ENCODE measurements at regions not wholly inside any gene's neighbourhood (a gene's known extent, or its start where the extent isn't known, plus 50 kb on each side); places are given as distances from the start of the nearest gene placed in this dataset.

- no peak for DNase-seq (ENCODE audit: low read depth)
Measured at GRCh38 chr11:134800826-134801225, 388.8 kb upstream of the B3GAT1 start.

- no peak for DNase-seq (ENCODE audit: low read depth)
Measured at GRCh38 chr11:134800130-134800529, 388.1 kb upstream of the B3GAT1 start.

- no peak for DNase-seq (ENCODE audit: low read depth)
Measured at GRCh38 chr11:134799386-134799785, 387.3 kb upstream of the B3GAT1 start.

GRCh38 chr11:134797411-134798089 is 385.5 kb upstream of the B3GAT1 start:
- DNase-seq (ENCODE audit: low read depth) = no peak

- no peak for DNase-seq (ENCODE audit: low read depth)
Measured at GRCh38 chr11:134795017-134795416, 383.0 kb upstream of the B3GAT1 start.

- no peak for DNase-seq (ENCODE audit: low read depth)
Measured at GRCh38 chr11:134794192-134794591, 382.1 kb upstream of the B3GAT1 start.

GRCh38 chr11:134792677-134793076 is 380.6 kb upstream of the B3GAT1 start:
- DNase-seq (ENCODE audit: low read depth) = no peak

GRCh38 chr11:134792044-134792443 is 380.0 kb upstream of the B3GAT1 start:
- DNase-seq (ENCODE audit: low read depth) = no peak

- DNase-seq (ENCODE audit: low read depth) = no peak
Measured at GRCh38 chr11:134791102-134791501, 379.1 kb upstream of the B3GAT1 start.

GRCh38 chr11:134789104-134789503 is 377.1 kb upstream of the B3GAT1 start:
- DNase-seq (ENCODE audit: low read depth) = no peak

GRCh38 chr11:134786636-134787035 is 374.6 kb upstream of the B3GAT1 start:
- DNase-seq (ENCODE audit: low read depth) = no peak

GRCh38 chr11:134785660-134786284 is 373.7 kb upstream of the B3GAT1 start:
- DNase-seq (ENCODE audit: low read depth) = no peak

- no peak for DNase-seq (ENCODE audit: low read depth)
Measured at GRCh38 chr11:134785059-134785458, 373.0 kb upstream of the B3GAT1 start.

GRCh38 chr11:134784568-134784967 is 372.5 kb upstream of the B3GAT1 start:
- no peak for DNase-seq (ENCODE audit: low read depth)

- no peak for DNase-seq (ENCODE audit: low read depth)
Measured at GRCh38 chr11:134784046-134784445, 372.0 kb upstream of the B3GAT1 start.

- no peak for DNase-seq (ENCODE audit: low read depth)
Measured at GRCh38 chr11:134783234-134783633, 371.2 kb upstream of the B3GAT1 start.

GRCh38 chr11:134781380-134781866 is 369.4 kb upstream of the B3GAT1 start:
- no peak for DNase-seq (ENCODE audit: low read depth)

GRCh38 chr11:134780486-134781147 is 368.6 kb upstream of the B3GAT1 start:
- DNase-seq (ENCODE audit: low read depth) = no peak

GRCh38 chr11:134779179-134779578 is 367.1 kb upstream of the B3GAT1 start:
- no peak for DNase-seq (ENCODE audit: low read depth)

GRCh38 chr11:134768463-134768862 is 356.4 kb upstream of the B3GAT1 start:
- DNase-seq (ENCODE audit: low read depth) = no peak

- DNase-seq (ENCODE audit: low read depth) = no peak
Measured at GRCh38 chr11:134765565-134765964, 353.5 kb upstream of the B3GAT1 start.

GRCh38 chr11:134764966-134765365 is 352.9 kb upstream of the B3GAT1 start:
- no peak for DNase-seq (ENCODE audit: low read depth)

GRCh38 chr11:134764367-134764766 is 352.3 kb upstream of the B3GAT1 start:
- no peak for DNase-seq (ENCODE audit: low read depth)
